GM12878 (cell line): ENCODE measurements at regions not wholly inside any gene's neighbourhood (a gene's known extent, or its start where the extent isn't known, plus 50 kb on each side); places are given as distances from the start of the nearest gene placed in this dataset.

ENCODE experiments used
- ATAC-seq: fragments of 200-7000 bp; cut with Tn5 transposase; 3 replicates; pipeline ENCODE4 v1.9.1; 2020; ENCODE audit warnings: mild to moderate bottlenecking, moderate library complexity
- BruUV-seq: library from RNA; stranded (reverse); fragments of 400-500 nt; replicated peaks from 2 replicates; lab custom pipeline; 2021; lab: Mats Ljungman, UMichigan
- CTCF ChIA-PET: fragments of 300-600 bp; sonication (Branson Sonifier 250); formaldehyde crosslinking; extraction: SDS; loops from one replicate; lab custom pipeline; 2021; ENCODE audit warnings: inconsistent platforms; lab: Yijun Ruan, JAX
- POLR2A ChIA-PET: fragments of 350-600 bp; formaldehyde crosslinking; extraction: SDS; loops from one replicate; lab custom pipeline; 2021; ENCODE audit warnings: inconsistent platforms; lab: Charles Lee
- RAD21 ChIA-PET: fragments of 300-600 bp; sonication (Branson Sonifier 250); formaldehyde crosslinking; loops from one replicate; lab custom pipeline; 2023; ENCODE audit warnings: antibody characterized with exemption; ENCODE audit not compliant: unreplicated experiment; lab: Charles Lee
- SMC1A ChIA-PET: fragments of 300-600 bp; sonication (Branson Sonifier 250); formaldehyde crosslinking; loops from one replicate; lab custom pipeline; 2023; ENCODE audit not compliant: unreplicated experiment, uncharacterized antibody; lab: Charles Lee
- DNase-seq: peaks from one replicate; pipeline ENCODE4 v3.0.0-alpha.2; 2011; ENCODE audit warnings: low read depth, low spot score
- FAIRE-seq: peaks from 3 replicates; lab custom pipeline; 2011; peaks lifted over from hg19 to GRCh38; lab: Jason Lieb, UNC
- H2AFZ ChIP-seq: 2 replicates; pipeline ENCODE4 v1.6.0; 2011; ENCODE audit warnings: low read depth, low read length, control low read depth; ENCODE audit not compliant: control insufficient read depth
- H3K27ac ChIP-seq: 2 replicates; pipeline ENCODE4 v1.5.1; 2011; ENCODE audit warnings: control low read depth; ENCODE audit not compliant: control insufficient read depth, insufficient read depth
- H3K27me3 ChIP-seq, 2 experiments: replicated peaks in 1 of 2; 2 replicates each; pipeline versions ENCODE4 v1.6.0 to v1.6.1; 2011; ENCODE audit warnings: low read length in 1 of 2; ENCODE audit not compliant: control insufficient read depth in 2 of 2, insufficient read depth in 2 of 2
- H3K36me3 ChIP-seq, 2 experiments: 2 replicates each; pipeline ENCODE4 v1.5.1; 2011; ENCODE audit warnings: low read length in 1 of 2; ENCODE audit not compliant: control insufficient read depth in 2 of 2, insufficient read depth in 2 of 2
- H3K4me1 ChIP-seq: 2 replicates; pipeline ENCODE4 v1.6.1; 2011; ENCODE audit warnings: mild to moderate bottlenecking, low read length, moderate library complexity, mixed read lengths; ENCODE audit not compliant: control insufficient read depth, insufficient read depth
- H3K4me2 ChIP-seq: 2 replicates; pipeline ENCODE4 v1.6.0; 2011; ENCODE audit warnings: control low read depth; ENCODE audit not compliant: control insufficient read depth, insufficient read depth
- H3K4me3 ChIP-seq: fragments of 200-600 bp; sonication (generic); 2 replicates; pipeline ENCODE4 v1.5.1; 2016
- H3K79me2 ChIP-seq: 2 replicates; pipeline ENCODE4 v1.6.0; 2011; ENCODE audit warnings: low read length; ENCODE audit not compliant: control insufficient read depth, insufficient read depth
- H3K9ac ChIP-seq: 2 replicates; pipeline ENCODE4 v1.8.0; 2011; ENCODE audit warnings: low read length, control low read depth, mixed read lengths; ENCODE audit not compliant: control insufficient read depth, insufficient read depth
- H3K9me3 ChIP-seq: replicated peaks from 3 replicates; pipeline ENCODE4 v1.5.1; 2011; ENCODE audit warnings: mild to moderate bottlenecking, low read length; ENCODE audit not compliant: control insufficient read depth, insufficient read depth
- H4K20me1 ChIP-seq: 2 replicates; pipeline ENCODE4 v1.6.0; 2011; ENCODE audit not compliant: control insufficient read depth, insufficient read depth
- CUX1 ChIP-seq: IDR thresholded peaks from 2 replicates; pipeline ENCODE4 v1.6.1; 2012; ENCODE audit warnings: improper control_type of control experiment, low read depth, low read length; ENCODE audit not compliant: insufficient replicate concordance
- IRF5 ChIP-seq: fragments of 450-650 bp; IDR thresholded peaks from 2 replicates; pipeline ENCODE4 v1.6.1; 2017; ENCODE audit warnings: borderline replicate concordance
- NRF1 ChIP-seq: conservative IDR thresholded peaks from 2 replicates; pipeline ENCODE4 v1.6.1; 2011; ENCODE audit warnings: mild to moderate bottlenecking, low read depth, low read length, improper control_type of control experiment
- RAD21 ChIP-seq: IDR thresholded peaks from 2 replicates; pipeline ENCODE4 v1.6.1; 2011; ENCODE audit warnings: mild to moderate bottlenecking, low read depth, low read length, moderate library complexity; ENCODE audit not compliant: insufficient read depth
- RELA ChIP-seq: fragments of 450-650 bp; IDR thresholded peaks from 2 replicates; pipeline ENCODE4 v1.8.0; 2014; ENCODE audit warnings: borderline replicate concordance; ENCODE audit not compliant: partially characterized antibody
- SMARCA5 ChIP-seq: fragments of 450-650 bp; IDR thresholded peaks from 2 replicates; pipeline ENCODE4 v1.6.1; 2017; ENCODE audit warnings: mild to moderate bottlenecking
- SP1 ChIP-seq: IDR thresholded peaks from one replicate; pipeline ENCODE4 v1.6.1; 2011; ENCODE audit warnings: low read depth, low read length
- SPI1 ChIP-seq: IDR thresholded peaks from 2 replicates; pipeline ENCODE4 v1.6.1; 2011; ENCODE audit warnings: low read depth, mild to moderate bottlenecking, low read length, moderate library complexity, borderline replicate concordance; ENCODE audit not compliant: insufficient read depth
- WGBS: methylation state at CpG from one replicate; pipeline ENCODE4 v1.1.6; 2016; ENCODE audit warnings: low lambda C conversion rate; ENCODE audit not compliant: insufficient replicate concordance, insufficient coverage; ENCODE audit errors: missing lambda C conversion rate; 5-methylcytosine and 5-hydroxymethylcytosine counted together
- in situ Hi-C: fragments of 300-500 bp; cut with MboI; formaldehyde crosslinking; loops from 9 replicates; pipeline ENCODE4 v1.14.3; 2018; ENCODE audit warnings: mixed read lengths
- intact Hi-C: fragments of 100-400 bp; cut with micrococcal nuclease; formaldehyde crosslinking; loops from one replicate; pipeline ENCODE4 v1.14.2; 2022; ENCODE audit not compliant: unreplicated experiment

- in situ Hi-C loops (no loop called here), intact Hi-C loops (no loop called here)
- no peak for DNase-seq
- no TSS peak for BruUV-seq
- Histone ChIP-seq H3K9ac (no peak overlapping the region), H4K20me1 (no peaks in the 10 kb centered on the region), H3K4me2 (no peak overlapping the region), H3K27ac (no peak overlapping the region), H3K36me3 (no peaks in the 10 kb centered on the region), H3K27me3 (no peaks in the 10 kb centered on the region), H2AFZ (no peak overlapping the region), H3K9me3 (no peaks in the 10 kb centered on the region; the same call in 2 of the 3 replicates), H3K79me2 (no peaks in the 10 kb centered on the region), H3K4me3 (no peak overlapping the region), H3K4me1 (no peaks in the 10 kb centered on the region)
- ChIA-PET SMC1A (interaction anchor here (1.0 to 1.6 kb wide), 2 partner anchors 41 to 48 kb away, joined by 3 read pairs; no protein-coding TSS in a partner anchor), RAD21 (interaction anchor here (0.6 kb wide), 1 partner anchor 73 kb away, joined by 3 read pairs; no protein-coding TSS in a partner anchor), CTCF (interaction anchor here (0.6 kb wide), 1 partner anchor 148 kb away, joined by 3 read pairs; no protein-coding TSS in a partner anchor), POLR2A (no interaction called here)
- 64% methylated on average over 8 of the region's 8 CpGs for WGBS
- ATAC-seq = no peak
- TF ChIP-seq IRF5 = no peak
- no peak for FAIRE-seq
Measured at GRCh38 chr3:177470197-177470941, 273.1 kb upstream of the TBL1XR1 start.

- CTCF ChIA-PET = no interaction called here
- H3K79me2 ChIP-seq = no peaks in the 10 kb centered on the region
- intact Hi-C loops = no loop called here
- H3K4me2 ChIP-seq = no peak overlapping the region
- FAIRE-seq = no peak
- BruUV-seq = no TSS peak
- in situ Hi-C loops = no loop called here
- DNase-seq = no peak
- 70% methylated on average over 4 of the region's 4 CpGs for WGBS
- H3K9me3 ChIP-seq = no peaks in the 10 kb centered on the region; the same call in 2 of the 3 replicates
- no peak for ATAC-seq
- H4K20me1 ChIP-seq = no peaks in the 10 kb centered on the region
- H3K4me1 ChIP-seq = no peaks in the 10 kb centered on the region
- H3K27ac ChIP-seq = no peak overlapping the region
- no peak overlapping the region for H3K9ac ChIP-seq
- no peaks in the 10 kb centered on the region for H3K27me3 ChIP-seq
- no peak overlapping the region for H2AFZ ChIP-seq
- no peaks in the 10 kb centered on the region for H3K36me3 ChIP-seq
- SMC1A ChIA-PET = no interaction called here
- POLR2A ChIA-PET = no interaction called here
- RAD21 ChIA-PET = no interaction called here
- no peak overlapping the region for H3K4me3 ChIP-seq
- no peak for TF ChIP-seq CUX1
- TF ChIP-seq SMARCA5 = no peak
- TF ChIP-seq SPI1 = no peak
- TF ChIP-seq RELA = no peak
- TF ChIP-seq SP1 = no peak
- TF ChIP-seq RAD21 = no peak
- no peak for TF ChIP-seq NRF1
Measured at GRCh38 chr3:177471733-177472480, 274.6 kb upstream of the TBL1XR1 start.
